ENCODE measurements at regions not wholly inside any gene's neighbourhood (a gene's known extent, or its start where the extent isn't known, plus 50 kb on each side); places are given as distances from the start of the nearest gene placed in this dataset.

DNA sequence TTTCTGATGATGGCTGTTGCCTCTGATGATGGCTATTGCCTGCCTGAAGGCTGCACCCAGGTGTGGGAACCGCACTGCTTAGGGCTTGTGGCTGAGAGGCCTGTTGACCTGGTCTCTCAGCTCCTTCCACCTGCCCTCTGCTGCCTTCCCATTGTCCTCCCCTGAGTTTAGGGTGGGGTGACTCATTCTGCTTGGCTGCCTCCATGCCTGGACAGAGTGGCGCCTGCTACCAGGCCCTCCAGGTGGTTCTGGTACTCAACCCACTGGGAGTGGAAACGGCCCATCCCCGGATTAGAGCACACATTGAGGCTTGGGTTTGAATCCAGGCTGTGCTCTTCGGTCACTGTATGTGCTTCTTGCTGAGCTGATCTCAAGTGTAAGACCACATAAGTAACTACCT lies 120.6 kb downstream of the SEM1 start:
- ATAC-seq = no peak
- TF ChIP-seq SNAI2 (CRISPR knock-in tag; IDR thresholded peaks at IDR 0.05) (no peak), PATZ1 (CRISPR knock-in tag; IDR thresholded peaks at IDR 0.05; ENCODE audit: borderline replicate concordance) (no peak), OSR1 (CRISPR knock-in tag; IDR thresholded peaks at IDR 0.05) (no peak), GLIS3 (CRISPR knock-in tag; IDR thresholded peaks at IDR 0.05) (no peak), TCF4 (CRISPR knock-in tag; IDR thresholded peaks at IDR 0.05; ENCODE audit: borderline replicate concordance) (no peak), ZNF8 (CRISPR knock-in tag; IDR thresholded peaks at IDR 0.05) (no peak), ZNF565 (CRISPR knock-in tag; conservative IDR thresholded peaks at IDR 0.05; ENCODE audit: low read depth) (no peak), ZC3H10 (CRISPR knock-in tag; IDR thresholded peaks at IDR 0.05) (no peak), RARB (CRISPR knock-in tag; IDR thresholded peaks at IDR 0.05) (no peak), ESRRG (CRISPR knock-in tag; IDR thresholded peaks at IDR 0.05) (no peak), ZFP30 (CRISPR knock-in tag; IDR thresholded peaks at IDR 0.05) (no peak), CREB5 (CRISPR knock-in tag; IDR thresholded peaks at IDR 0.05; ENCODE audit: low read depth) (no peak), CSDC2 (CRISPR knock-in tag; IDR thresholded peaks at IDR 0.05) (no peak), ZFP3 (CRISPR knock-in tag; IDR thresholded peaks at IDR 0.05) (no peak)

DNA sequence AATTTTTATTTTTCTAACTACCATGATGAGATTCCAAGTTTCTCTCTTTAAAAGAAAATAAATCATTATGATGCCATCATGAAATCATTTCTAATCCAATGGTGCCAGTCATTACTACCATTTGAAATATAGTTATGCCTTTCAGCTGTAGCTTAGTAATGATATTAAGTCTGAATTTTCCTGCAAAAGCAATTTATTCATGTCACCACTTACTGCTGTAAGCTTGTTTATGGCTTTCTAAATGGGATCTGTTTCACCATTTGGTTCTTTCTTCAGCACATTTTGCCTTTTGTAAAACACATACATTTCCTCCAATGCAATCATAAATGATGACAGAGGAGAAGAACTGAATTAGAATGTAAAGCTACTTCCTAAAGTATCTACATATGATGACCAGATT lies 130.5 kb downstream of the SEM1 start:
- ATAC-seq = no peak
- TF ChIP-seq ISL1 (CRISPR knock-in tag; IDR thresholded peaks at IDR 0.05) (peak; percentile 87), SNAI2 (CRISPR knock-in tag; IDR thresholded peaks at IDR 0.05) (0 out of 2 replicates have a peak, but pooled peaks have one; percentile 38), TCF4 (CRISPR knock-in tag; IDR thresholded peaks at IDR 0.05; ENCODE audit: borderline replicate concordance) (peak; percentile 42; the same call in 1 of the 2 replicates), CSRNP3 (CRISPR knock-in tag; IDR thresholded peaks at IDR 0.05) (peak; percentile 61; the same call in 1 of the 2 replicates), ZNF8 (CRISPR knock-in tag; IDR thresholded peaks at IDR 0.05) (0 out of 2 replicates have a peak, but pooled peaks have one; percentile 32)
- TF ChIP-seq, protein P1, sequence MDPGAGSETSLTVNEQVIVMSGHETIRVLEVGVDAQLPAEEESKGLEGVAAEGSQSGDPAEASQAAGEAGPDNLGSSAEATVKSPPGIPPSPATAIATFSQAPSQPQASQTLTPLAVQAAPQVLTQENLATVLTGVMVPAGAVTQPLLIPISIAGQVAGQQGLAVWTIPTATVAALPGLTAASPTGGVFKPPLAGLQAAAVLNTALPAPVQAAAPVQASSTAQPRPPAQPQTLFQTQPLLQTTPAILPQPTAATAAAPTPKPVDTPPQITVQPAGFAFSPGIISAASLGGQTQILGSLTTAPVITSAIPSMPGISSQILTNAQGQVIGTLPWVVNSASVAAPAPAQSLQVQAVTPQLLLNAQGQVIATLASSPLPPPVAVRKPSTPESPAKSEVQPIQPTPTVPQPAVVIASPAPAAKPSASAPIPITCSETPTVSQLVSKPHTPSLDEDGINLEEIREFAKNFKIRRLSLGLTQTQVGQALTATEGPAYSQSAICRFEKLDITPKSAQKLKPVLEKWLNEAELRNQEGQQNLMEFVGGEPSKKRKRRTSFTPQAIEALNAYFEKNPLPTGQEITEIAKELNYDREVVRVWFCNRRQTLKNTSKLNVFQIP (CRISPR knock-in tag; IDR thresholded peaks at IDR 0.05; ENCODE audit: borderline replicate concordance, low read depth) = no peak

- ATAC-seq = no peak
- TF ChIP-seq BACH2 (CRISPR knock-in tag; IDR thresholded peaks at IDR 0.05; ENCODE audit: borderline replicate concordance) = no peak
- TF ChIP-seq ESRRG (CRISPR knock-in tag; IDR thresholded peaks at IDR 0.05) = no peak
- TF ChIP-seq CSDC2 (CRISPR knock-in tag; IDR thresholded peaks at IDR 0.05) = no peak
- TF ChIP-seq, protein P1 (CRISPR knock-in tag; IDR thresholded peaks at IDR 0.05; ENCODE audit: borderline replicate concordance, low read depth) = no peak
- TF ChIP-seq PPARA (CRISPR knock-in tag; IDR thresholded peaks at IDR 0.05; ENCODE audit: borderline replicate concordance) = no peak
- no peak for TF ChIP-seq RARB (CRISPR knock-in tag; IDR thresholded peaks at IDR 0.05)
- TF ChIP-seq CSRNP3 (CRISPR knock-in tag; IDR thresholded peaks at IDR 0.05) = no peak
- no peak for TF ChIP-seq ZC3H10 (CRISPR knock-in tag; IDR thresholded peaks at IDR 0.05)
- no peak for TF ChIP-seq TSHZ2 (CRISPR knock-in tag; IDR thresholded peaks at IDR 0.05)
- no peak for TF ChIP-seq OSR1 (CRISPR knock-in tag; IDR thresholded peaks at IDR 0.05)
- TF ChIP-seq SNAI2 (CRISPR knock-in tag; IDR thresholded peaks at IDR 0.05) = no peak
- no peak for TF ChIP-seq PATZ1 (CRISPR knock-in tag; IDR thresholded peaks at IDR 0.05; ENCODE audit: borderline replicate concordance)
- no peak for TF ChIP-seq GLIS3 (CRISPR knock-in tag; IDR thresholded peaks at IDR 0.05)
- no peak for TF ChIP-seq ISL1 (CRISPR knock-in tag; IDR thresholded peaks at IDR 0.05)
- TF ChIP-seq ZNF70 (CRISPR knock-in tag; IDR thresholded peaks at IDR 0.05) = no peak
- no peak for TF ChIP-seq ARNTL (CRISPR knock-in tag; IDR thresholded peaks at IDR 0.05; ENCODE audit: borderline replicate concordance, low read depth)
- no peak for TF ChIP-seq ZNF8 (CRISPR knock-in tag; IDR thresholded peaks at IDR 0.05)
- TF ChIP-seq ZFP30 (CRISPR knock-in tag; IDR thresholded peaks at IDR 0.05) = no peak
- no peak for TF ChIP-seq TOX (CRISPR knock-in tag; IDR thresholded peaks at IDR 0.05; ENCODE audit: borderline replicate concordance)
Observed at GRCh38 chr7:96578606-96579005, 131.0 kb downstream of the SEM1 start.
